ENCODE measurements at regions not wholly inside any gene's neighbourhood (a gene's known extent, or its start where the extent isn't known, plus 50 kb on each side); places are given as distances from the start of the nearest gene placed in this dataset.

DNA sequence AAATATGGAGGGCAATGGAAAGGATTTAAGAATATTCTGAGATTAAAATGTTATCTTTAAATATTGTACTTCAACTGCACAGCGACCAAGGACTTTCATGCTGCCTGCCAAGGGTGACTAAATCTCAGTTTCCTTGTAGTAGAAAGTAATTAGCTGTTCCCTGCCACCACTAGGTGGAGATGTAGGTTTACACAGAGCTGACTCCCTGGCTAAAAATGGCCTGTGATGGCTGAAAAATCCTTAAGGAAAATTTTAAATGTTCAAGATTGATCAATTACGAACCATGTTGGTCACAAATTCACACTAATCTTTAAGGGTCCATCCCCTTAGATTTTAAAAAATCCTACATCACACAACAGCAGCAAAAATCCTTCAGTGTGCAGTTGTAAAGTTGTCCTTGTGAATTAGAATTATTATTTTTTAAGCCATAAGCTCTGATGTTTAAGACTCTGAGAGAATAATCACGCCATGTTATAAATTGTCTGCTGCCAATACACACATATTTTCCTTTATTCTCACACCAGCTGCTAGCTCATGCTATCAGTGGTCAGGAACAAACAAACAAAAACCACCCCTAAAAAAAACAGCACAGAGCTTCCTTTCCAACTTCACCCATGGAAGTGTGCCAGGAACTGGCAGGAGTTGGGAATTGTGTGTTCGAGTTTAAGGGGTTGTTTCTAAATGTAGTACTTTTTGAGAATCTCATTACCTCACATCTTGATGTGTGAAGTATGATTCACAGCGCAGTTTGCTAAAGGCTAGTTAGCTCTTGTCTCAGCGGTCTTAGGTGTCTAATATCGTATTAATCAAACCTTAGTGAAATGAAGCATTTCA lies 399.8 kb downstream of the TMEM182 start:
- Histone ChIP-seq H3K36me3 (ENCODE audit: control insufficient read depth, insufficient read depth, low read length) (no peaks in the 10 kb centered on the region), H3K27me3 (ENCODE audit: control insufficient read depth, insufficient read depth, low read length) (no peaks in the 10 kb centered on the region), H3K4me3 (ENCODE audit: low read depth, low read length) (no peak overlapping the region)
- FAIRE-seq (peak; percentile 83), DNase-seq (ENCODE audit: low read depth) (peak; percentile 98)
- TF ChIP-seq, protein P1, sequence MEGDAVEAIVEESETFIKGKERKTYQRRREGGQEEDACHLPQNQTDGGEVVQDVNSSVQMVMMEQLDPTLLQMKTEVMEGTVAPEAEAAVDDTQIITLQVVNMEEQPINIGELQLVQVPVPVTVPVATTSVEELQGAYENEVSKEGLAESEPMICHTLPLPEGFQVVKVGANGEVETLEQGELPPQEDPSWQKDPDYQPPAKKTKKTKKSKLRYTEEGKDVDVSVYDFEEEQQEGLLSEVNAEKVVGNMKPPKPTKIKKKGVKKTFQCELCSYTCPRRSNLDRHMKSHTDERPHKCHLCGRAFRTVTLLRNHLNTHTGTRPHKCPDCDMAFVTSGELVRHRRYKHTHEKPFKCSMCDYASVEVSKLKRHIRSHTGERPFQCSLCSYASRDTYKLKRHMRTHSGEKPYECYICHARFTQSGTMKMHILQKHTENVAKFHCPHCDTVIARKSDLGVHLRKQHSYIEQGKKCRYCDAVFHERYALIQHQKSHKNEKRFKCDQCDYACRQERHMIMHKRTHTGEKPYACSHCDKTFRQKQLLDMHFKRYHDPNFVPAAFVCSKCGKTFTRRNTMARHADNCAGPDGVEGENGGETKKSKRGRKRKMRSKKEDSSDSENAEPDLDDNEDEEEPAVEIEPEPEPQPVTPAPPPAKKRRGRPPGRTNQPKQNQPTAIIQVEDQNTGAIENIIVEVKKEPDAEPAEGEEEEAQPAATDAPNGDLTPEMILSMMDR (IDR thresholded peaks at IDR 0.05; ENCODE audit: insufficient read depth, low read length, severe bottlenecking), result peak; percentile 78

DNA sequence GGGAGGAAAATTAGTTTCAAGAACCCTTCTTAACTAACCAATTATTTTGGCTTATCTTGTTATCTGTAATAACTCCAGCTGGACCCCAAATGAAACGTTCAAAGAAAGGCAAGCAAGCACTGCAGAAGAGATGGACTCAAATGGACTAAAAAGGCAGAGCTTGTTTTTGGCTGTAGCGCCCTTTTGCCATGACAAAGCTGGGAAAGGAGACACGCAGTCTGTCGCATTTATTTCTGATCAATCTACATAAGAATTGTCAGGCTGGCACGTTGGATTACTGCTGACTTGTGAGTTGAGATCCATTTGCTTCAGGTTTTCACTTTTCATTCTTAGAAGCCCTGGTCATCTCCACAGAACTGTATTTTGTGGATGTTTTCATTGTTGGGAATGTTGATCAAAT lies 402.9 kb downstream of the TMEM182 start:
- DNase-seq (ENCODE audit: low read depth) (no peak), FAIRE-seq (no peak)
- H3K36me3 ChIP-seq (ENCODE audit: control insufficient read depth, insufficient read depth, low read length), result no peaks in the 10 kb centered on the region
- no peaks in the 10 kb centered on the region for H3K27me3 ChIP-seq (ENCODE audit: control insufficient read depth, insufficient read depth, low read length)
- H3K4me3 ChIP-seq (ENCODE audit: low read depth, low read length), result no peak overlapping the region
- TF ChIP-seq, protein P1 (IDR thresholded peaks at IDR 0.05; ENCODE audit: insufficient read depth, low read length, severe bottlenecking), result no peak

DNA sequence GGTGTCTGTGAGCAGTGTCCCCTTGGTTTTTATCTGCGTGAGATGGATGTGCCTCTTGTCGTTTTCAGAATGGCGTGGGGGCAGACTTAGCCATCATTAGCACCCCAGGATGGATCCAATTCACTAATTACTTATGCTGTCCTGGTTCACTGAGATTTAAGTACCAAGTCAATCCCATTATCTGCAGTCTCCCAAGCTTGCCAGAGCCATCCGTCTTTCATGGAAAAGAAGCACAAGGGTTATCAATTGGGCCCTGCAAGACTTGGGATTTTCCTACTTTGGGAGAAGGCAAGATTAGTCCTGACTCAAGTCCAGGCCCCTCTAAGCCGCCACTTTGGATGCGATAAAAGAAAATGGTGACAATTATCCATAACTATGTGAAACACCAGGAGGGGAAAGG lies 404.0 kb downstream of the TMEM182 start:
- Histone ChIP-seq H3K27me3 (ENCODE audit: control insufficient read depth, insufficient read depth, low read length) (no peaks in the 10 kb centered on the region), H3K36me3 (ENCODE audit: control insufficient read depth, insufficient read depth, low read length) (no peaks in the 10 kb centered on the region)
- FAIRE-seq, result peak; percentile 75

DNA sequence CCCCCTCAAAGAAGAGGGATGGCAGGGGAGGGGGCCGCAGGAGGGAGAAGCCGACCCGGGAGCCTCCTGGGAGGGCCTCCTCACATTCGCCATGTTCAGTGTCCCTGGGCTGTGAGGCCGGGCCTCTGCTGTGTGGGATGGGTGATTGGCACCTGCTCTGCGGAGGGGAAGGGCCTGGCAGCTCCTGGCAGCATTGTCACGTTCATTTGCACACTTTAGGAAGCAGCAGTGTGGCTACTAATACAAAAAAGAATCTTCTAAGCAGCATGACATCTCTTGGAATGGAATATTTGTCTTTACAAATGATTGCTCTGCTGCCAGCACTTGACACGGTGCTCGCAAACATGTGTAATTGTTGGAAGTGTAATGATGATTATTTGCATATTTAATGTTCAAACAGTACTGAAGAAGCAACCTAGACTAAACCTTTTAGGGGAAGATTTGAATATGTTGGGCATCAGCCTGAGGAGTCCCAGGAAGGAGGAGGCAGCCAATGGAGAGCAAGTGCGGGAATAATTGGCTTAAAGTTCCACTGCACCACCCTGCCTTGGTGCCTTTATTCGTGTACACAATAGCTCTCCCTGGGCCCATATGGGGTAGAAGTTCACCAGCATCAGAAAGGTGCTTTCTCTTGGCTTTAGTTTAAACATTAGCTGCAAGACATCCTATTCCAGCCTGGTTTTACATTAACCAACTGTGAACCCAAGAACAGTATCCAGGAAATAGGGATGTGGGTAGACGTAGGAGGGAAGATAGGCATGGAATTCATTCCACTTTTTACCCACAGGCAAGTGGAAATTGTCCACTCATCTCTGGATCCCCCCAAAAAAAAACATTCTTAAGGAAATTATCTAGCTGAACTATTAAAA lies 404.9 kb downstream of the TMEM182 start:
- Histone ChIP-seq H3K27me3 (ENCODE audit: control insufficient read depth, insufficient read depth, low read length) (no peaks in the 10 kb centered on the region), H3K4me3 (ENCODE audit: low read depth, low read length) (no peak overlapping the region), H3K36me3 (ENCODE audit: control insufficient read depth, insufficient read depth, low read length) (no peaks in the 10 kb centered on the region)
- DNase-seq (ENCODE audit: low read depth), result no peak
- TF ChIP-seq, protein P1 (IDR thresholded peaks at IDR 0.05; ENCODE audit: insufficient read depth, low read length, severe bottlenecking), result no peak
- no peak for FAIRE-seq

More for the DNA sequence above, 404.0 kb downstream of the TMEM182 start:
- DNase-seq (ENCODE audit: low read depth), result no peak
- TF ChIP-seq, protein P1 (IDR thresholded peaks at IDR 0.05; ENCODE audit: insufficient read depth, low read length, severe bottlenecking), result no peak
- H3K4me3 ChIP-seq (ENCODE audit: low read depth, low read length), result no peak overlapping the region

DNA sequence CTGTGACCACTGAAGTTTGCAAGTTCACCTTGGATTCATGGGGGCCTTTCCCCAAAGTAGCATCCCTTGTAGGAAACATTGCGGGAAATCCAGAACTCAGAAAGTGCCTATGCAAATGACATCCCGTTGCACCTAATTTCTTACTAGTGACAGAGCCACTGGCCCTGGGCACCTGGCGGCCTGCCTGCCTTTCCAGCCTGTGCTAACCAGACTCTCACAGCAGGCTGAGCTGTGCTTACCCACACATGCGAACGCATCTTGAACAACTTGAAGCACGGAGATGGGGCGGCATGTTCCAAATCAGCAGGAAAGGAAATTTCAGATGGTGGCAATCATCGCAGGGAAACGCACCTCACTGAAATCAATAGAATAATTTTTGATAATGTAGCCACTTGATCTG lies 405.8 kb downstream of the TMEM182 start:
- Histone ChIP-seq H3K36me3 (ENCODE audit: control insufficient read depth, insufficient read depth, low read length) (no peaks in the 10 kb centered on the region), H3K27me3 (ENCODE audit: control insufficient read depth, insufficient read depth, low read length) (no peaks in the 10 kb centered on the region), H3K4me3 (ENCODE audit: low read depth, low read length) (no peak overlapping the region)
- DNase-seq (ENCODE audit: low read depth) (no peak), FAIRE-seq (no peak)
- TF ChIP-seq, protein P1 (IDR thresholded peaks at IDR 0.05; ENCODE audit: insufficient read depth, low read length, severe bottlenecking), result no peak

Data from bronchial epithelial cell (primary cell).